HG03558 (cell line): ENCODE measurements at regions not wholly inside any gene's neighbourhood (a gene's known extent, or its start where the extent isn't known, plus 50 kb on each side); places are given as distances from the start of the nearest gene placed in this dataset.

ENCODE experiments used
- ATAC-seq: cut with Tn5 transposase; IDR thresholded peaks from one replicate; pipeline ENCODE4 v1.9.1; 2021; ENCODE audit warnings: moderate number of reproducible peaks; ENCODE audit not compliant: unreplicated experiment; ENCODE audit errors: extremely low read depth

DNA sequence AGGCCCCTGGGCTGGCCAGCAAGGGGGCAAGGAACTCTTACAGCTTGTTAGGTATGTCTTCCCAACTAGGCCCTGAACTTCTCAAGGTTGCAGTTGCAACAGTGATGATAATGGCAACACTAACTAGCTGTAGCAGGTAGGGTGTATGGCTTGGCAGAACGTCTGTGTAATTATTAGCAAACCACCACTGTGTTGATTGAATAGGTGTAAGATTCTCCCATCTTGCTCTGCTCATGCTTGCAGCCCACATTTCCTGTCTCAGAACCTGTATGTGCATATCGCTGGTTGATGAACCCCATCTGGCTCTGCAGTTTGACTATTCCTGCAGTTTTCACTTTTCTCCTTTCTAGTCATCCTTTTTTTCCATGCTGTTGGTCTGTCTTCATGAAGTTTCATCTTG lies 178.8 kb downstream of the KATNAL1 start:
- ATAC-seq = no peak

DNA sequence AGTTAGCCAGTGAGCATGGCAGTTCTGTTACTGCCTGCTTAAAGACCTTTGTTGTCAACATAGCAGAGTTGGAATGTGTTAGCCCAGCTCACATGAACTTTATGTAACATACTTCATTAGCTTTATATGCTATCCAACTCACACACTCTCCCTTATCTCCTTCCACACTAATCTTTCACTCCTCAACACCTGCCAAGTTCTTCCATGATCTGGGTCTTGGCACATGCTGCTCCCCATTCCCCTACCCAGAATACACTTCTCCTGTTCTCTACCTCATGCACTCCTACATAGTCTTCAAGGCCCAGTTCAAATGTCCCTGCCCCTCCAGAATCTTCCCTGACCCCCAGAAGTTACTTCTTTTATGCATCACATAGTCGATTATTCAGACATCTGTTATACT lies 179.3 kb downstream of the KATNAL1 start:
- no peak for ATAC-seq

GRCh38 chr13:30126903-30127428 lies 180.4 kb downstream of the KATNAL1 start:
- ATAC-seq = no peak

DNA sequence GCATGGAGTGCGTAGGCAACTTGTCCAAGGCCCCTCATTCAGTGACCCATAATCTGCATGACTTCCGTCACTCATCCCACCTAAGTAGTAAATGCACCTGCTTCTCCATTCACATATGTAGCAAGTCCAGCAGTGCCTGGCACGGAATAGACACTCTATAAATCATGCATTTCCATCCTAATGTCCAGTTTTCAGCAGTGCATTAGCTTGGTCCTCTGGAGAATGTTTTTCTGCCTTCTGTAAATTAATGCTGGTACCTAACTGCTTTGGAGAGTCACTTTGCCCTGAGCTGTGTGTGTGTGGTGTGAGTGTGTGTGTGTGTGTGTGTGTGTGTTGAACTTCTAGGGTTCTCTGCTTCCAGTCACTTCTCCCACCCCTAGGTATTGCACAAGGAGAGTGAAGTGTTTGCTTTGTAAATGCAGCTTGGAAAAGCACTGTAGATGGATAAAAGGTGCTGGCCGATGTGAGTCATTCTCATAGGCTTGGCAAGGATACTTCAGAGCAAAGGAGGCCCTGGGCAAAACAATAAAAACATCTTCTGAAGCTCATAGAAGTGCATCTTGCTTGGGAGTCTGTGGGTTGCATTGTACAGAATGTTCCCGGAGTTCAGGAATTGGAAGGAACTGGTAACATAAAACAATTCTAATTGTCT lies 181.8 kb downstream of the KATNAL1 start:
- ATAC-seq = no peak

- ATAC-seq = no peak
Measured at GRCh38 chr13:30124131-30124768, 183.1 kb downstream of the KATNAL1 start.

DNA sequence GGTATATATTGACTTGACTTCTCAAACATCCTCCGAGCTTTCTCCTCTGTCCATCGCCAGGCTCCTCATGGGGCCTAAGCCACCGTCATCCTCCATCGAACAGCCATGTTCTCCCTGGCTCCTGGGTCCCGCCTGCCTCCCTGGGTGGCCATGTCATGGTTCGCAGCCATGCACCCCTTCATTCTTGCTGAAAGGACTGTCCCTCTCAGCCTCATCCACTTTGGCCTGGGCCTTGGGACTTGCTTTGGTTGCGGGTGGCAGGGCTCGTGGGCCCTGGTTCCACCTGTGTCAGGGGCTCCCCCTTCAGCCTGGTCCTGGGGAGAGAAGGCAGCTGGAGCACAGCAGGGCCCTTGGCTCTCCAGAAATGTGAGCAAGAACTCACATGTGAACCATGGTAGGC lies 183.8 kb downstream of the KATNAL1 start:
- ATAC-seq = no peak

GRCh38 chr13:30121666-30122065 lies 185.7 kb downstream of the KATNAL1 start:
- no peak for ATAC-seq

- ATAC-seq = no peak
Measured at GRCh38 chr13:30121244-30121643, 186.1 kb downstream of the KATNAL1 start.

DNA sequence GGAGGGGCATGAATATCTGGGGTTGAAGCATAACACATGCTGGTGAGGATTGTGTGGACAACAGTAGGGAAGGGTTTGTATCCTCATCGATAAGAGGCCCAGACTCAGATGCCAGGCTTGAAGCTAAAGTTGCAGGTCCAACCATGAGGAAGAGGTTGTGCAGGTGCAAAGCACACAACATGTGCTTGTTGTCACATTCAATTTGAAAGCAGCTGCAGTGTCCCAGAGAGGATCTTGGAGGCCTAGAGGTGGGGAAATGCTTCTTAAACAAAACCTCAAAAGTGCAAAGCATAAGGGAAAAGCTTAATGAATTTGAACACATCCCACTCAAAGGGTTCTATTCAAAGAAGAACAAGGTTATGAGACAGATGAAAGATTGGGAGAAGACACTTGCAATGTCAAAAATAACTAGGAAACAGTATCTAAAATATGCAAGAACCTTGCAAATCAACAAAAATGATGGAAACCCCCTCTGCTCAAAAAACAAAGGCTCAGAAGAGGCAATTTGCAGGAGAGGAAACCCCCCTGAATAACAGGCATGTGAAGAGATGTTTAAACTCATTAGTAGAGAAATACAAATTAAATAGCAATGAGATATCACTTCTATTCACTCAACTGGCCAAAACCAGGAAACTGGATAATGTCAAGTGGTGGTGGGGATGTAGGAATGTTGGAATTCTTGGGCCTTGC lies 187.1 kb downstream of the KATNAL1 start:
- no peak for ATAC-seq

DNA sequence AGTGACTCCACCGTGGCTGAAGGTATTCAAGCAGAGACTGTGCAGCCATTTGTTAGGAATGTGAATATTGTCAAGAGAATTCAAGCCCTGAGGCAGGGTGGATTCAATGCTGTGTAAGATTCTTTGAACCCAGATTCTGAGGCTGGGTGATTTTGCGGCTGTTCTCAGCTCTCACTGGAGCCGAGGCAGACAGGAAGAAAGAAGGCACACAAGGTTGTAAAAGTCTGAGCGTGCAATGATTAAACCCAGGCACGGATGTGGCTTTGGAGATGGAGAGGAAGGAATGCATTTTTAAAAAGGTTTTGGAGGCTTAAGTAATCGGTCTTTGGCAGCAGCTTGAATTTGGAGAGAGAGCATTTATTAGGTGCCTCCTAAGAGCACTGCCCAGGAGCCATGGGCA lies 187.9 kb downstream of the KATNAL1 start:
- ATAC-seq = no peak

GRCh38 chr13:30116379-30116778 lies 191.0 kb downstream of the KATNAL1 start:
- no peak for ATAC-seq

GRCh38 chr13:30115257-30115600 lies 192.1 kb downstream of the KATNAL1 start:
- ATAC-seq = no peak

DNA sequence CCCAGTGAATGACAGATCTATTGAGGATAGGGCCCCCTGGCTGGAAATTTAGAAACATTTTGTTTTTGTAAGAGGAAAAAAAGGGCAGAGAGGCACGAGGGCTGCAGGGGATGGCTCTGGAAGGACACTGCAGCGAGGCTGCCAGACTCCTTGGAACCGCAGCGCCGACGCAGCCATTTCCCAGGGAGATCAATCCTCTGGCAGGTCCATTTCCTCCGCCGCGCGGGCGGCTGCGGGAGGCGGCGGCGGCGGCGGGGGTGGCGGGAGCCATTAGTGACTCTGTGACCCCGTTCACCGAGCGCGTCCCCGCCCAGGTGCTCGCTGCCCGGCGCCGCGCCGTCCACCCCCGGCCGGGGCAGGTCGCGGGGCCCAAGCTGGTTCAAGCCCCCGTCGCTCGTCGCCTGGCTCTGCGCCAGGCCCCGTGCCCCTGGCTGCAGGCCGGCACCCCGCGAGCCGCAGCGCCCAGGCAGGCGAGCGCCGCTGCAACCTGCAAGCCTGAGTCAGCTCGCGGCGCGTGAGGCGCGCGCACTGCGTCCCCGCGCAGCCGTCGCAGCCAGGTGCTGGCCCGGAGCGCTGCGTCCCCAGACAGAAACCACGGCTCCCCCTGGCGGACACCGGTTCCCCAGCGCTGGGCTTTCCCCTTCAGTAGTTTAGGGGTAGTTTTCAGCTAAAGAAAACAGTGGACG lies 192.6 kb downstream of the KATNAL1 start:
- ATAC-seq = peak; percentile 66

DNA sequence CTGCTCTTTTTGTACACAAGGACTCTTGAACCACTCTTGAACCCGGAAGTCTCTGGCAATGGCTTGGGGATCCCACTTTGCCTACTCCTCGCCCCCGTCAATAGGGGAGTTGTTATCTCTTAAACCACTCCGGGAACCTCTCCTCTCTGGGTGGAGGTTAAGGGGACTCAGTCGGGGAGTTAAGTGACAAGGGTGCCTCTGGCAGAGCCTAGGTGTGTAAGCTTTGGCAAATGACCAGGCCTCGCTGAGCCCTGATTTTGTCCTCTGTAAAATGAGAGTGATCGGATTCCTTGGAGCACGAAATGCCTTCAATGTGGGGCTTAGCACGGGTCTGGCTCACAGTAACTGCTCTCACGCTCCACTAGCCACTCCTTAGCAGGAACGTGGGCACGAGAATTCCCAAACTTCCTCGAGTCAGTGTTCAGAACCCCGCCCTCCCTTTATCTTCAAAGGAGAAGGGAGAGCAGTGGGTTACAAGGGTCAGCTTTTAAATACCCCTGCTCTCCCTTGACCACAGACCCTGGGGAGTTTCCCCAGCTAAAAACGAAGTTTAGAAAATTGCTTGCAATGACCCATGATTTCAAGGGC lies 193.3 kb downstream of the KATNAL1 start:
- ATAC-seq = no peak

DNA sequence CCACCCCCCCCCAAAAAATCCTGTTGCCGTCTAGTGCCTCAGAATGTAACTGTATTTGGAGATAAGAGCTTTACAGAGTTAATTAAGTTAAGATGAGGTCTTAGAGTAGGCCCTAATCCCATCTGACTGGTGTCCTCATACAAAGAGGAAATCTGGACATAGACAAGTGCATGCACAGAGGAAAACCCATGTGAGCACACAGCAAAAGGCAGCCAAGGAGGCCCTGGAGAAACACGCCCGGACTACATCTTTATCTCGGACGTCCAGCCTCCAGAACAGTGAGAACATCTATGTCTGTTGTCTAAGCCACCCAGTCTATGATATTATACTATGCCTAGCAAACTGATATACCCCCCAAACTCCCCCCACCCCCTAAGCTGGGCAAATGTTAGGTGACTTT lies 193.8 kb downstream of the KATNAL1 start:
- no peak for ATAC-seq

GRCh38 chr13:30112602-30113435 lies 194.5 kb downstream of the KATNAL1 start:
- no peak for ATAC-seq

DNA sequence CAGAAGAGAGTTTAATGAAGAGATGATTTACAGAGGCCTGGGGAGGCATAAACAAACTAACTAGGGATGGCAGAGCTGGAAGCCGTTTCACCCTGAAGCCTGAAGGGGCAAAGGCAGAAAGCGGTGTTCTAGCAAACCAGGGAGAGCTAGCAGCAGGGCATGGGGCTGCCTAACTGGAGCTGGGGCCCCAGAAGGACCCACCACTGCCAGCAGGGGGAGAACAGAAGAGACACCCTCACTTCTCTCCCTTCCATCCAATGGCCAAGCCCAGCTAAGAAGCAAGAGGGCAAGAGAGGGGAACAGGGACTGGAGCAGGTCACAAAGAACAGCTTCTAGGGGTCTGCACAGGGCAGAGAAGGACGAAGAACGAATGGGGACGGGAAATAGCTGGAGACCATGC lies 195.5 kb downstream of the KATNAL1 start:
- no peak for ATAC-seq

DNA sequence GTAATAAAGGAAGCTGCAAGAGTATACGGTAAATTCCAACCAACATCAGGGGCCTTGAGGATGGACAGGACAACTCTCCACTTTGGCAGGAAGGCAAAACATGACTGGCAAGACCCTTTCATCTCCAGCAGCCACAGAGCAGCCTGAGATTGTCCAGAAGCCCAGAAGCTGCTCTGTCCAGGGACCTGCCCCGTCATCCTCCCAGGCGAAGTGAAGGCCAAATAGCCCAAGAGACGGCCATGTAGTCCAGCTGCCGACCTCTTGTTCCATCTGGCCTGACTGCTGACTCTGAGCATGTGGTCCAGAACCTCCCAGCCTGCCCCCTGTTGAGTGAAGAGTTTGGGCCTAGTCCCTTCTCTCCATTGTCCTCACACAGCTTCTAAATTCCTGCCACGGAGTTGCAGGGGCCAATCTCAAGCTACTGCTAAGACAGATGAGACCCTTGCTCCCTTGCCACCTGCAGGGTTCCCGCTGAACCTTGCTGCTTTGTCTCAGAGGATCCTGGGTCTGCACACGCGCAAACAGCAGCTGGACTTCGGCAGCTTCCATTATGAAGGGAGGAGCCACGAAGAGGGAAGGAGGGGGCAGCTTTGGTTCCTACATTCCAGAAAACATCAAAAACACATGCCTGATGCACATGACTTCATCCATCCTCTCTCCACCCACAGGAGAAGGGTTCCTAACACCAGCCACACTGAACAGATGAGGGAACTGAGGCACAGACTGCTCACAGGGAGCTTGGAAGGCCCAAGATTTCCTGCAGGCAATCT lies 196.9 kb downstream of the KATNAL1 start:
- ATAC-seq = no peak
